Activated naive CD8-positive, alpha-beta T cell treated with anti-CD3 and anti-CD28 coated beads, Interleukin-2, amount 10 ng/mL, durations not matched to agents 7 days and 5 days (primary cell): ENCODE measurements at regions not wholly inside any gene's neighbourhood (a gene's known extent, or its start where the extent isn't known, plus 50 kb on each side); places are given as distances from the start of the nearest gene placed in this dataset.

Source experiments
- ATAC-seq: fragments of 150-1000 bp; cut with Tn5 transposase; one replicate; pipeline ENCODE4 v1.10.0; 2021; ENCODE audit warnings: low read depth, moderate library complexity
- POLR2A ChIA-PET: fragments of 350-600 bp; sonication (Branson Sonifier 250); formaldehyde crosslinking; loops from one replicate; lab custom pipeline; 2021; ENCODE audit warnings: antibody characterized with exemption; lab: Charles Lee
- DNase-seq: peaks from one replicate; pipeline ENCODE4 v3.0.0; 2021
- H3K27ac Mint-ChIP-seq: one replicate; pipeline ENCODE4 v1.8.0; 2022; ENCODE audit warnings: mild to moderate bottlenecking, mixed read lengths
- H3K27me3 Mint-ChIP-seq: one replicate; pipeline ENCODE4 v1.8.0; 2022; ENCODE audit warnings: mild to moderate bottlenecking, moderate library complexity, mixed read lengths
- H3K36me3 Mint-ChIP-seq: one replicate; pipeline ENCODE4 v1.8.0; 2021; ENCODE audit warnings: mild to moderate bottlenecking, mixed read lengths
- H3K4me1 Mint-ChIP-seq: one replicate; pipeline ENCODE4 v1.8.0; 2021; ENCODE audit warnings: mixed read lengths
- H3K4me3 Mint-ChIP-seq: one replicate; pipeline ENCODE4 v1.8.0; 2022; ENCODE audit warnings: mild to moderate bottlenecking, moderate library complexity, mixed read lengths
- H3K9me3 Mint-ChIP-seq: one replicate; pipeline ENCODE4 v1.8.0; 2021; ENCODE audit warnings: mixed read lengths

- no peak overlapping the region for H3K27ac Mint-ChIP-seq
- ATAC-seq (no peak), DNase-seq (no peak)
- H3K9me3 Mint-ChIP-seq = no peaks in the 10 kb centered on the region
- no peak overlapping the region for H3K4me3 Mint-ChIP-seq
- no peaks in the 10 kb centered on the region for H3K36me3 Mint-ChIP-seq
- H3K4me1 Mint-ChIP-seq = no peaks in the 10 kb centered on the region
- H3K27me3 Mint-ChIP-seq = no peaks in the 10 kb centered on the region
- POLR2A ChIA-PET = no interaction called here
Observed at GRCh38 chr1:245036102-245036501, 118.7 kb upstream of the KIF26B start.

GRCh38 chr1:245031041-245031440, 123.7 kb upstream of the KIF26B start:
- POLR2A ChIA-PET = no interaction called here
- no peak overlapping the region for H3K4me3 Mint-ChIP-seq
- peaks cover 8% of the 10 kb centered on the region for H3K4me1 Mint-ChIP-seq
- H3K27ac Mint-ChIP-seq = no peak overlapping the region
- DNase-seq (no peak), ATAC-seq (no peak)
- peaks cover 2% of the 10 kb centered on the region for H3K36me3 Mint-ChIP-seq
- H3K9me3 Mint-ChIP-seq = no peaks in the 10 kb centered on the region
- peaks cover 3% of the 10 kb centered on the region for H3K27me3 Mint-ChIP-seq

- Mint-ChIP-seq H3K36me3 (peaks cover 2% of the 10 kb centered on the region), H3K27ac (no peak overlapping the region), H3K4me3 (no peak overlapping the region), H3K9me3 (no peaks in the 10 kb centered on the region), H3K27me3 (peaks cover 7% of the 10 kb centered on the region), H3K4me1 (peaks cover 8% of the 10 kb centered on the region)
- ATAC-seq (no peak), DNase-seq (no peak)
- POLR2A ChIA-PET = no interaction called here
Observed at GRCh38 chr1:245026247-245026646, 128.5 kb upstream of the KIF26B start.

GRCh38 chr1:245025525-245025924, 129.3 kb upstream of the KIF26B start:
- H3K9me3 Mint-ChIP-seq = no peaks in the 10 kb centered on the region
- H3K27me3 Mint-ChIP-seq = peaks cover 5% of the 10 kb centered on the region
- ATAC-seq (no peak), DNase-seq (no peak)
- H3K36me3 Mint-ChIP-seq = peaks cover under 1% of the 10 kb centered on the region
- H3K27ac Mint-ChIP-seq = no peak overlapping the region
- POLR2A ChIA-PET = no interaction called here
- H3K4me3 Mint-ChIP-seq = no peak overlapping the region
- H3K4me1 Mint-ChIP-seq = peaks cover 4% of the 10 kb centered on the region

- ATAC-seq (no peak), DNase-seq (no peak)
- POLR2A ChIA-PET = no interaction called here
- Mint-ChIP-seq H3K27me3 (peaks cover 4% of the 10 kb centered on the region), H3K9me3 (no peaks in the 10 kb centered on the region), H3K27ac (no peak overlapping the region), H3K36me3 (no peaks in the 10 kb centered on the region), H3K4me3 (no peak overlapping the region), H3K4me1 (peaks cover 12% of the 10 kb centered on the region)
Observed at GRCh38 chr1:245023222-245023621, 131.6 kb upstream of the KIF26B start.

GRCh38 chr1:245019910-245020486, 134.8 kb upstream of the KIF26B start:
- H3K4me3 Mint-ChIP-seq = no peak overlapping the region
- no peaks in the 10 kb centered on the region for H3K9me3 Mint-ChIP-seq
- no peak overlapping the region for H3K27ac Mint-ChIP-seq
- H3K36me3 Mint-ChIP-seq = peaks cover 2% of the 10 kb centered on the region
- H3K4me1 Mint-ChIP-seq = peaks cover 14% of the 10 kb centered on the region
- DNase-seq = no peak
- POLR2A ChIA-PET = no interaction called here
- H3K27me3 Mint-ChIP-seq = no peaks in the 10 kb centered on the region
- peak; percentile 52 for ATAC-seq

- H3K27me3 Mint-ChIP-seq = no peaks in the 10 kb centered on the region
- no peak overlapping the region for H3K27ac Mint-ChIP-seq
- H3K9me3 Mint-ChIP-seq = no peaks in the 10 kb centered on the region
- H3K36me3 Mint-ChIP-seq = peaks cover 2% of the 10 kb centered on the region
- DNase-seq (no peak), ATAC-seq (no peak)
- no peak overlapping the region for H3K4me3 Mint-ChIP-seq
- POLR2A ChIA-PET = no interaction called here
- H3K4me1 Mint-ChIP-seq = peaks cover 14% of the 10 kb centered on the region
Observed at GRCh38 chr1:245016700-245017099, 138.1 kb upstream of the KIF26B start.

GRCh38 chr1:245015031-245015430, 139.8 kb upstream of the KIF26B start:
- Mint-ChIP-seq H3K27me3 (no peaks in the 10 kb centered on the region), H3K9me3 (no peaks in the 10 kb centered on the region), H3K4me3 (no peak overlapping the region), H3K36me3 (peaks cover 2% of the 10 kb centered on the region), H3K27ac (no peak overlapping the region), H3K4me1 (peaks cover 12% of the 10 kb centered on the region)
- DNase-seq (no peak), ATAC-seq (no peak)
- POLR2A ChIA-PET = no interaction called here

- Mint-ChIP-seq H3K9me3 (no peaks in the 10 kb centered on the region), H3K4me3 (no peak overlapping the region), H3K27ac (no peak overlapping the region), H3K27me3 (no peaks in the 10 kb centered on the region), H3K36me3 (peaks cover 2% of the 10 kb centered on the region), H3K4me1 (peaks cover 9% of the 10 kb centered on the region)
- no peak for ATAC-seq
- POLR2A ChIA-PET = interaction anchor here (0.7 kb wide), 2 partner anchors 27 to 132 kb away, joined by 3 to 6 read pairs; no protein-coding TSS in a partner anchor
- DNase-seq = no peak
Observed at GRCh38 chr1:245014247-245015029, 140.3 kb upstream of the KIF26B start.

- POLR2A ChIA-PET = no interaction called here
- H3K27me3 Mint-ChIP-seq = no peaks in the 10 kb centered on the region
- no peak overlapping the region for H3K27ac Mint-ChIP-seq
- H3K9me3 Mint-ChIP-seq = no peaks in the 10 kb centered on the region
- H3K4me3 Mint-ChIP-seq = no peak overlapping the region
- DNase-seq = no peak
- H3K4me1 Mint-ChIP-seq = no peaks in the 10 kb centered on the region
- H3K36me3 Mint-ChIP-seq = no peaks in the 10 kb centered on the region
- ATAC-seq = no peak
Observed at GRCh38 chr1:245010018-245010614, 144.7 kb upstream of the KIF26B start.

- no peak for ATAC-seq
- DNase-seq = no peak
- H3K27me3 Mint-ChIP-seq = no peaks in the 10 kb centered on the region
- H3K9me3 Mint-ChIP-seq = no peaks in the 10 kb centered on the region
- no peak overlapping the region for H3K27ac Mint-ChIP-seq
- POLR2A ChIA-PET = no interaction called here
- H3K4me1 Mint-ChIP-seq = no peaks in the 10 kb centered on the region
- H3K36me3 Mint-ChIP-seq = no peaks in the 10 kb centered on the region
- H3K4me3 Mint-ChIP-seq = no peak overlapping the region
Observed at GRCh38 chr1:245008761-245009160, 144.4 kb upstream of the HNRNPU start.

- Mint-ChIP-seq H3K27me3 (no peaks in the 10 kb centered on the region), H3K36me3 (peaks cover 2% of the 10 kb centered on the region), H3K27ac (no peak overlapping the region), H3K9me3 (no peaks in the 10 kb centered on the region), H3K4me1 (no peaks in the 10 kb centered on the region), H3K4me3 (no peak overlapping the region)
- DNase-seq (no peak), ATAC-seq (no peak)
- POLR2A ChIA-PET = no interaction called here
Observed at GRCh38 chr1:245007852-245008251, 143.5 kb upstream of the HNRNPU start.

GRCh38 chr1:245003246-245003645, 138.9 kb upstream of the HNRNPU start:
- Mint-ChIP-seq H3K27me3 (peaks cover 2% of the 10 kb centered on the region), H3K4me3 (no peak overlapping the region), H3K36me3 (peaks cover 3% of the 10 kb centered on the region), H3K27ac (no peak overlapping the region), H3K9me3 (no peaks in the 10 kb centered on the region), H3K4me1 (peaks cover 3% of the 10 kb centered on the region)
- POLR2A ChIA-PET = no interaction called here
- ATAC-seq (no peak), DNase-seq (no peak)

- Mint-ChIP-seq H3K27me3 (peaks cover 2% of the 10 kb centered on the region), H3K9me3 (peaks cover 3% of the 10 kb centered on the region), H3K4me1 (peaks cover 3% of the 10 kb centered on the region), H3K36me3 (peaks cover 3% of the 10 kb centered on the region), H3K27ac (no peak overlapping the region), H3K4me3 (no peak overlapping the region)
- no peak for DNase-seq
- ATAC-seq = no peak
- POLR2A ChIA-PET = no interaction called here
Observed at GRCh38 chr1:245001252-245001651, 136.9 kb upstream of the HNRNPU start.
